ENCODE measurements at regions not wholly inside any gene's neighbourhood (a gene's known extent, or its start where the extent isn't known, plus 50 kb on each side); places are given as distances from the start of the nearest gene placed in this dataset.
A peak's percentile ranks its signal among the peaks of the same experiment; 100 is the strongest.

- DNase-seq = no peak
These were observed 90.2 kb downstream of the KCTD12 start for GRCh38 chr13:76795701-76796695.

- DNase-seq = peak; percentile 89
These were observed 93.4 kb downstream of the KCTD12 start for GRCh38 chr13:76792731-76793347.

GRCh38 chr13:76790980-76791819 lies 95.0 kb downstream of the KCTD12 start:
- DNase-seq = no peak

- no peak for DNase-seq
These were observed 95.7 kb downstream of the KCTD12 start for GRCh38 chr13:76790526-76790925.

GRCh38 chr13:76783798-76784197 lies 102.4 kb downstream of the KCTD12 start:
- DNase-seq = no peak

- DNase-seq = no peak
These were observed 107.4 kb downstream of the KCTD12 start for GRCh38 chr13:76778853-76779252.

GRCh38 chr13:76777096-76777495 lies 109.1 kb downstream of the KCTD12 start:
- no peak for DNase-seq

- no peak for DNase-seq
These were observed 111.0 kb downstream of the KCTD12 start for GRCh38 chr13:76775088-76775740.

GRCh38 chr13:76773448-76774094 lies 112.6 kb downstream of the KCTD12 start:
- no peak for DNase-seq

- no peak for DNase-seq
These were observed 114.0 kb downstream of the KCTD12 start for GRCh38 chr13:76772241-76772640.

- peak; percentile 53 for DNase-seq
These were observed 116.9 kb downstream of the KCTD12 start for GRCh38 chr13:76769271-76769791.

GRCh38 chr13:76768384-76768783 lies 117.8 kb downstream of the KCTD12 start:
- no peak for DNase-seq

- no peak for DNase-seq
These were observed 121.3 kb downstream of the KCTD12 start for GRCh38 chr13:76764916-76765315.

- peak; percentile 36 for DNase-seq
These were observed 121.8 kb downstream of the KCTD12 start for GRCh38 chr13:76764429-76764828.

- no peak for DNase-seq
These were observed 123.5 kb downstream of the KCTD12 start for GRCh38 chr13:76762721-76763120.

GRCh38 chr13:76759877-76760276 lies 126.3 kb downstream of the KCTD12 start:
- DNase-seq = no peak

- no peak for DNase-seq
These were observed 127.5 kb downstream of the KCTD12 start for GRCh38 chr13:76758738-76759137.

GRCh38 chr13:76758257-76758656 lies 127.9 kb downstream of the KCTD12 start:
- DNase-seq = no peak

- no peak for DNase-seq
These were observed 129.8 kb downstream of the KCTD12 start for GRCh38 chr13:76756451-76756850.

GRCh38 chr13:76754414-76754813 lies 131.8 kb downstream of the KCTD12 start:
- no peak for DNase-seq

GRCh38 chr13:76751278-76751677 lies 134.9 kb downstream of the KCTD12 start:
- no peak for DNase-seq

GRCh38 chr13:76750126-76750525 lies 136.1 kb downstream of the KCTD12 start:
- DNase-seq = no peak
